ENCODE measurements at regions not wholly inside any gene's neighbourhood (a gene's known extent, or its start where the extent isn't known, plus 50 kb on each side); places are given as distances from the start of the nearest gene placed in this dataset.

- no peak for TF ChIP-seq CTCF (IDR thresholded peaks at IDR 0.05)
- no peak overlapping the region for H3K4me3 Mint-ChIP-seq
- H3K9me3 Mint-ChIP-seq: no peaks in the 10 kb centered on the region
- peaks cover 6% of the 10 kb centered on the region for H3K4me1 Mint-ChIP-seq (ENCODE audit: low read depth)
- H3K36me3 Mint-ChIP-seq (ENCODE audit: low read depth): no peaks in the 10 kb centered on the region
- no peak for DNase-seq
- no peak overlapping the region for H3K27ac Mint-ChIP-seq
- H3K27me3 Mint-ChIP-seq (ENCODE audit: insufficient read depth): peaks cover 31% of the 10 kb centered on the region
Measured at GRCh38 chr12:53827306-53827705, 75.5 kb upstream of the CISTR start.

GRCh38 chr12:53828598-53828997 is 76.8 kb upstream of the CISTR start:
- Mint-ChIP-seq H3K36me3 (ENCODE audit: low read depth) (no peaks in the 10 kb centered on the region), H3K27ac (no peak overlapping the region), H3K4me1 (ENCODE audit: low read depth) (peaks cover 6% of the 10 kb centered on the region), H3K9me3 (no peaks in the 10 kb centered on the region), H3K27me3 (ENCODE audit: insufficient read depth) (peaks cover 37% of the 10 kb centered on the region), H3K4me3 (no peak overlapping the region)
- TF ChIP-seq CTCF (IDR thresholded peaks at IDR 0.05): no peak
- DNase-seq: no peak

GRCh38 chr12:53829130-53829819 is 77.5 kb upstream of the CISTR start:
- DNase-seq: no peak
- H3K9me3 Mint-ChIP-seq: no peaks in the 10 kb centered on the region
- H3K4me1 Mint-ChIP-seq (ENCODE audit: low read depth): peaks cover 6% of the 10 kb centered on the region
- peaks cover 37% of the 10 kb centered on the region for H3K27me3 Mint-ChIP-seq (ENCODE audit: insufficient read depth)
- H3K27ac Mint-ChIP-seq: no peak overlapping the region
- no peaks in the 10 kb centered on the region for H3K36me3 Mint-ChIP-seq (ENCODE audit: low read depth)
- TF ChIP-seq CTCF (IDR thresholded peaks at IDR 0.05): no peak
- no peak overlapping the region for H3K4me3 Mint-ChIP-seq

GRCh38 chr12:53830631-53831030 is 78.9 kb upstream of the CISTR start:
- Mint-ChIP-seq H3K4me1 (ENCODE audit: low read depth) (no peaks in the 10 kb centered on the region), H3K27me3 (ENCODE audit: insufficient read depth) (peaks cover 41% of the 10 kb centered on the region), H3K4me3 (no peak overlapping the region), H3K9me3 (no peaks in the 10 kb centered on the region), H3K27ac (no peak overlapping the region), H3K36me3 (ENCODE audit: low read depth) (no peaks in the 10 kb centered on the region)
- TF ChIP-seq CTCF (IDR thresholded peaks at IDR 0.05): no peak
- DNase-seq: no peak

- DNase-seq: no peak
- Mint-ChIP-seq H3K4me3 (no peak overlapping the region), H3K27me3 (ENCODE audit: insufficient read depth) (peaks cover 53% of the 10 kb centered on the region), H3K9me3 (no peaks in the 10 kb centered on the region), H3K27ac (no peak overlapping the region), H3K36me3 (ENCODE audit: low read depth) (no peaks in the 10 kb centered on the region), H3K4me1 (ENCODE audit: low read depth) (no peaks in the 10 kb centered on the region)
- no peak for TF ChIP-seq CTCF (IDR thresholded peaks at IDR 0.05)
Measured at GRCh38 chr12:53836119-53836655, 84.4 kb upstream of the CISTR start.

Measured in HFFc6 (cell line).